Erythroblast (primary cell): ENCODE measurements at regions not wholly inside any gene's neighbourhood (a gene's known extent, or its start where the extent isn't known, plus 50 kb on each side); places are given as distances from the start of the nearest gene placed in this dataset.

Experiments used
- GATA1 ChIP-seq: IDR thresholded peaks from 2 replicates; pipeline ENCODE4 v1.6.1; 2011; ENCODE audit warnings: low read depth, mild to moderate bottlenecking, control low read depth, low read length, moderate library complexity
- POLR2A ChIP-seq: IDR thresholded peaks from 2 replicates; pipeline ENCODE4 v1.6.1; 2011; ENCODE audit warnings: mild to moderate bottlenecking, low read length

GRCh38 chrX:45727761-45728160, 527.1 kb upstream of the DIPK2B start:
- no peak for TF ChIP-seq POLR2A
- no peak for TF ChIP-seq GATA1
